ENCODE measurements at regions not wholly inside any gene's neighbourhood (a gene's known extent, or its start where the extent isn't known, plus 50 kb on each side); places are given as distances from the start of the nearest gene placed in this dataset.

DNA sequence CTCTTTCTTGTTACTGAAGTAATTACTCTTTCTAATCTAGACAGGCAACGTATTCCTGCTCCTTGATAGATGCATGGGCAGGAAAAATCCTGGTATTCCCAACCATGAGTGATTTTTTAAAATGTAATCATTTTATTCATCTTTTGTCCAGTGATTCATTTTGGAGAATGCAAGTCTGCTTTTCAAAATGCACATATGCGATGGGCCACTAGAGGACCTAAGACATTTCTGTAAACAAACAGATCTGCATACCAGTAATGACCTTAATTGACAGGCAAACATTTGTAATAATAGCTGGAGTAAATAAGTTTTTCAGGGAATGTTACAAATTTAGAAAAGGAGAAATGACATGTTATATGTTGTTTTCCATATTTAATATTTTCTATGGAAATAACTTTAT, 1167.6 kb downstream of the JRKL start:
- no peaks in the 10 kb centered on the region for H3K27me3 ChIP-seq (ENCODE audit: control insufficient read depth, insufficient read depth, low read length)
- no peak overlapping the region for H3K14ac ChIP-seq (replicated peaks; ENCODE audit: low read depth, low read length)
- no peak for DNase-seq
- H4K91ac ChIP-seq (ENCODE audit: insufficient read depth, low read depth, low read length) = no peak overlapping the region
- H3K18ac ChIP-seq (ENCODE audit: low read depth, low read length) = no peak overlapping the region
- H2BK15ac ChIP-seq (ENCODE audit: low read depth, low read length) = no peak overlapping the region
- POLR2A ChIA-PET (ENCODE audit: unreplicated experiment) = no interaction called here
- no peaks in the 10 kb centered on the region for H3K79me1 ChIP-seq (ENCODE audit: low read depth in 1 of 2, low read length in 2 of 2)
- H3K4me3 ChIP-seq (ENCODE audit: insufficient read depth, low read depth, low read length) = no peak overlapping the region
- H4K5ac ChIP-seq (ENCODE audit: low read depth, low read length) = no peak overlapping the region
- in situ Hi-C loops (cut with MboI; ENCODE audit: low sequenced_read_pairs) = no loop called here
- H4K20me1 ChIP-seq (ENCODE audit: insufficient read depth, low read length) = no peaks in the 10 kb centered on the region
- H2AK9ac ChIP-seq (replicated peaks; ENCODE audit: low read depth, low read length, poor library complexity) = no peak overlapping the region
- no peak overlapping the region for H3K56ac ChIP-seq (ENCODE audit: extremely low read depth, insufficient read depth, low read length)
- H4K8ac ChIP-seq (ENCODE audit: low read depth in 2 of 2, low read length in 2 of 2) = no peak overlapping the region
- ATAC-seq (ENCODE audit: low read depth) = no peak
- intact Hi-C loops (cut with micrococcal nuclease) = no loop called here
- H3K36me3 ChIP-seq (ENCODE audit: control insufficient read depth, insufficient read depth, low read length) = no peaks in the 10 kb centered on the region
- no CpG with 5 or more reads among the region's 2 CpGs for WGBS, 2 experiments (ENCODE audit: extremely low coverage in 2 of 2, insufficient read length in 1 of 2)
- no peak overlapping the region for H2BK20ac ChIP-seq (ENCODE audit: low read depth, low read length)
- no peaks in the 10 kb centered on the region for H3K9me3 ChIP-seq (ENCODE audit: control insufficient read depth, insufficient read depth, low read length)
- CTCF ChIA-PET = no interaction called here
- BruUV-seq (replicated peaks) = no TSS peak
- H3K4ac ChIP-seq (ENCODE audit: low read depth, low read length) = no peak overlapping the region
- H2AFZ ChIP-seq (replicated peaks; ENCODE audit: low read length, poor library complexity) = no peak overlapping the region
- no peak for TF ChIP-seq MAFK (IDR thresholded peaks at IDR 0.05; ENCODE audit: low read depth, low read length)
- no peak for TF ChIP-seq POLR2A (IDR thresholded peaks at IDR 0.05; ENCODE audit: low read depth, low read length)
- no peak for TF ChIP-seq RCOR1 (IDR thresholded peaks at IDR 0.05; ENCODE audit: insufficient replicate concordance, low read length)
- TF ChIP-seq BHLHE40 (IDR thresholded peaks at IDR 0.05; ENCODE audit: low read depth, low read length) = no peak
- TF ChIP-seq RFX5 (IDR thresholded peaks at IDR 0.05; ENCODE audit: low read depth, low read length) = no peak
- TF ChIP-seq, protein P1, sequence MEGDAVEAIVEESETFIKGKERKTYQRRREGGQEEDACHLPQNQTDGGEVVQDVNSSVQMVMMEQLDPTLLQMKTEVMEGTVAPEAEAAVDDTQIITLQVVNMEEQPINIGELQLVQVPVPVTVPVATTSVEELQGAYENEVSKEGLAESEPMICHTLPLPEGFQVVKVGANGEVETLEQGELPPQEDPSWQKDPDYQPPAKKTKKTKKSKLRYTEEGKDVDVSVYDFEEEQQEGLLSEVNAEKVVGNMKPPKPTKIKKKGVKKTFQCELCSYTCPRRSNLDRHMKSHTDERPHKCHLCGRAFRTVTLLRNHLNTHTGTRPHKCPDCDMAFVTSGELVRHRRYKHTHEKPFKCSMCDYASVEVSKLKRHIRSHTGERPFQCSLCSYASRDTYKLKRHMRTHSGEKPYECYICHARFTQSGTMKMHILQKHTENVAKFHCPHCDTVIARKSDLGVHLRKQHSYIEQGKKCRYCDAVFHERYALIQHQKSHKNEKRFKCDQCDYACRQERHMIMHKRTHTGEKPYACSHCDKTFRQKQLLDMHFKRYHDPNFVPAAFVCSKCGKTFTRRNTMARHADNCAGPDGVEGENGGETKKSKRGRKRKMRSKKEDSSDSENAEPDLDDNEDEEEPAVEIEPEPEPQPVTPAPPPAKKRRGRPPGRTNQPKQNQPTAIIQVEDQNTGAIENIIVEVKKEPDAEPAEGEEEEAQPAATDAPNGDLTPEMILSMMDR (conservative IDR thresholded peaks at IDR 0.05; ENCODE audit: low read depth, low read length) = no peak
- TF ChIP-seq CHD1 (IDR thresholded peaks at IDR 0.05; ENCODE audit: low read depth, low read length) = no peak
- TF ChIP-seq MXI1 (IDR thresholded peaks at IDR 0.05; ENCODE audit: borderline replicate concordance, low read depth, low read length) = no peak
- TF ChIP-seq, protein P2, sequence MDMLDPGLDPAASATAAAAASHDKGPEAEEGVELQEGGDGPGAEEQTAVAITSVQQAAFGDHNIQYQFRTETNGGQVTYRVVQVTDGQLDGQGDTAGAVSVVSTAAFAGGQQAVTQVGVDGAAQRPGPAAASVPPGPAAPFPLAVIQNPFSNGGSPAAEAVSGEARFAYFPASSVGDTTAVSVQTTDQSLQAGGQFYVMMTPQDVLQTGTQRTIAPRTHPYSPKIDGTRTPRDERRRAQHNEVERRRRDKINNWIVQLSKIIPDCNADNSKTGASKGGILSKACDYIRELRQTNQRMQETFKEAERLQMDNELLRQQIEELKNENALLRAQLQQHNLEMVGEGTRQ (IDR thresholded peaks at IDR 0.05; ENCODE audit: low read depth, low read length) = no peak
- TF ChIP-seq MAZ (IDR thresholded peaks at IDR 0.05; ENCODE audit: borderline replicate concordance, low read depth, low read length) = no peak
- H3K23ac ChIP-seq (ENCODE audit: low read depth, low read length) = no peak overlapping the region
- H3K4me1 ChIP-seq (ENCODE audit: control insufficient read depth, insufficient read depth, low read length) = no peaks in the 10 kb centered on the region
- no peak overlapping the region for H2BK120ac ChIP-seq (ENCODE audit: low read depth, low read length)
- H3K27ac ChIP-seq (ENCODE audit: insufficient read depth, low read length) = no peak overlapping the region
- dilution Hi-C loops (cut with HindIII; ENCODE audit: low sequenced_read_pairs, unreplicated experiment) = no loop called here
- H3K9me1 ChIP-seq (ENCODE audit: insufficient read depth, low read length) = no peaks in the 10 kb centered on the region
- H3K9ac ChIP-seq (ENCODE audit: low read depth, low read length) = no peak overlapping the region
- no peak overlapping the region for H2AK5ac ChIP-seq (ENCODE audit: low read depth, low read length)
- H3K4me2 ChIP-seq (ENCODE audit: low read depth, low read length) = no peak overlapping the region
- no peak overlapping the region for H2BK5ac ChIP-seq (ENCODE audit: low read depth, low read length, poor library complexity, severe bottlenecking)

Data from IMR-90 (cell line).